D721Med (cell line): ENCODE measurements at regions not wholly inside any gene's neighbourhood (a gene's known extent, or its start where the extent isn't known, plus 50 kb on each side); places are given as distances from the start of the nearest gene placed in this dataset.
A peak's percentile ranks its signal among the peaks of the same experiment; 100 is the strongest.

Experiments used
- DNase-seq: peaks from one replicate; pipeline ENCODE4 v3.0.0; 2011; ENCODE audit warnings: low spot score; ENCODE audit not compliant: insufficient read length
- FAIRE-seq: peaks from 2 replicates; lab custom pipeline; 2011; peaks lifted over from hg19 to GRCh38; lab: Jason Lieb, UNC
- CTCF ChIP-seq: IDR thresholded peaks from 2 replicates; pipeline ENCODE4 v1.5.1; 2012; ENCODE audit warnings: mild to moderate bottlenecking, control low read depth; ENCODE audit not compliant: insufficient read depth; ENCODE audit errors: missing control alignments

GRCh38 chr7:53325061-53325460, 289.6 kb downstream of the POM121L12 start:
- no peak for DNase-seq
- no peak for TF ChIP-seq CTCF
- no peak for FAIRE-seq

- FAIRE-seq (no peak), DNase-seq (no peak)
- no peak for TF ChIP-seq CTCF
Observed at GRCh38 chr7:53326634-53327033, 291.2 kb downstream of the POM121L12 start.

GRCh38 chr7:53336105-53336668, 300.8 kb downstream of the POM121L12 start:
- TF ChIP-seq CTCF = no peak
- FAIRE-seq = no peak

GRCh38 chr7:53340220-53340619, 304.8 kb downstream of the POM121L12 start:
- no peak for TF ChIP-seq CTCF
- DNase-seq (no peak), FAIRE-seq (no peak)

More at GRCh38 chr7:53336105-53336668, 300.8 kb downstream of the POM121L12 start:
- no peak for DNase-seq

- peak; percentile 53 for TF ChIP-seq CTCF
Observed at GRCh38 chr7:53350241-53350640, 314.8 kb downstream of the POM121L12 start.

GRCh38 chr7:53351681-53352080, 316.2 kb downstream of the POM121L12 start:
- FAIRE-seq (no peak), DNase-seq (no peak)

More at GRCh38 chr7:53350241-53350640, 314.8 kb downstream of the POM121L12 start:
- FAIRE-seq (no peak), DNase-seq (no peak)

More at GRCh38 chr7:53351681-53352080, 316.2 kb downstream of the POM121L12 start:
- TF ChIP-seq CTCF = no peak
